NT2/D1 (cell line): ENCODE measurements at regions not wholly inside any gene's neighbourhood (a gene's known extent, or its start where the extent isn't known, plus 50 kb on each side); places are given as distances from the start of the nearest gene placed in this dataset.

Source experiments
- SUZ12 ChIP-seq: IDR thresholded peaks from 2 replicates; pipeline ENCODE4 v1.6.1; 2011; ENCODE audit not compliant: insufficient read length, insufficient read depth; ENCODE audit errors: extremely low read depth
- ZNF274 ChIP-seq: IDR thresholded peaks from 2 replicates; pipeline ENCODE4 v1.6.1; 2011; ENCODE audit warnings: mild to moderate bottlenecking, low read depth, low read length

DNA sequence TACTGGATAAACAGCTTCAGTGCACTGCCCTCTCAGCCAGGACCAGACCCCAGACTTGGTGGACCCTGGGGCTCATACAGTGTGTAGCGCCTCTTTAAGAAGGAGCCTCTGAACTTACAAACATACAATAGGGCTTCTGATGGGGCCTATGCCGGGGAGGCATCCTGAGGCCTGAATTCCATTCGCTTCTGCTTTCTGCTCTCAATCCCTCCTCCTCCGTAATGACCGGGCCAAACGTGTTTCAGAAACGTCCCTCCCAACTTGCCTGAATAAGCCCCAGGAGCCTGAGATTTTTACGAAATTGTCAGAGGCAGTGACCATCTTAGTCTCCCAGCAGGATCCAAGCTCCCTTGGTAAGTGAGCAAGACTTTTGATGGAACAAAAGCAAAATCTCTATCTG, 128.1 kb upstream of the BOD1 start:
- TF ChIP-seq SUZ12, result no peak
- no peak for TF ChIP-seq ZNF274
